GM18870 (cell line): ENCODE measurements at regions not wholly inside any gene's neighbourhood (a gene's known extent, or its start where the extent isn't known, plus 50 kb on each side); places are given as distances from the start of the nearest gene placed in this dataset.

ENCODE experiments used
- ATAC-seq: cut with Tn5 transposase; IDR thresholded peaks from one replicate; pipeline ENCODE4 v1.9.1; 2021; ENCODE audit warnings: moderate library complexity; ENCODE audit not compliant: unreplicated experiment

- no peak for ATAC-seq
Observed at GRCh38 chr15:93497291-93497690, 408.3 kb upstream of the RGMA start.

GRCh38 chr15:93496888-93497287 is 407.9 kb upstream of the RGMA start:
- no peak for ATAC-seq

- ATAC-seq, result no peak
Observed at GRCh38 chr15:93495799-93496637, 407.0 kb upstream of the RGMA start.

DNA sequence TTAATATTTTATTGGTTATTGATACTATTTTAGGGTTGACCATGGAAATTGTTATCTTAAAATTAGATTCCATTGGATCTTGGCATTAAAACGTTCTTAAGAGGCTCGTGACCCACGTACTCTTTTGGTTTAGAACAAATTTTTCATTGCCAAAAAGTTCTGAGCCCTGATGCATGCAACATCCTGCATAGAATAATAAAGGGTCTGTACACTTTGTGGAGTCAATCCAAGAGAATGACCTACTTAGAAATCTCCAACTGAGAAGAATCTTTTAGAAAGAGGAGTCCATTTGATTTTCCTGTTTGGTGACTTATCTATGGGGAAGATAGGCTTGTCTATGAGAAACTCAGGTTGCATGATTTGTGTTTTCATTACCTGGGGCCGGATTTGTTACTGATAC is 404.2 kb upstream of the RGMA start:
- ATAC-seq, result no peak

- ATAC-seq, result no peak
Observed at GRCh38 chr15:93491291-93491690, 402.3 kb upstream of the RGMA start.

DNA sequence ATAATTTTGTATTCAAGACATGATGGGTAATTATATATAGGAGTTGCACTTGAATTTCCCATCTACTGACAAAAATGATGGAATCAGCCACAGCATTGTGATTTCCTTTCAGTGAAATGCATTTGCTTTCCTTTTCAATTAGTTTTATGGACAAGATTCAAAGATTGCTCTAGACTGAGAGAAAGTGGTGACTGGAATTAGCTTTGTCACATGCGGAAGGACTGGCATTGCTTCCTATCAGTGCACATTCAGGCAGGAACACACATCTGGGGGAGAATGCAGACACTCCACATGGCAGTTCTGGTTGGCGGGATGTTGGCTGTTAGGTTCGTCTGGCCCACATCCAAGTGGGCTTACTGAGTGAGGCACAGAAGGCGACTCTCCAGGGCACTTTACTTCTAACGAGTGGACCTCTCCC is 399.3 kb upstream of the RGMA start:
- ATAC-seq, result no peak

GRCh38 chr15:93486407-93487117 is 397.6 kb upstream of the RGMA start:
- ATAC-seq, result no peak

- ATAC-seq, result no peak
Observed at GRCh38 chr15:93485438-93486327, 396.7 kb upstream of the RGMA start.

DNA sequence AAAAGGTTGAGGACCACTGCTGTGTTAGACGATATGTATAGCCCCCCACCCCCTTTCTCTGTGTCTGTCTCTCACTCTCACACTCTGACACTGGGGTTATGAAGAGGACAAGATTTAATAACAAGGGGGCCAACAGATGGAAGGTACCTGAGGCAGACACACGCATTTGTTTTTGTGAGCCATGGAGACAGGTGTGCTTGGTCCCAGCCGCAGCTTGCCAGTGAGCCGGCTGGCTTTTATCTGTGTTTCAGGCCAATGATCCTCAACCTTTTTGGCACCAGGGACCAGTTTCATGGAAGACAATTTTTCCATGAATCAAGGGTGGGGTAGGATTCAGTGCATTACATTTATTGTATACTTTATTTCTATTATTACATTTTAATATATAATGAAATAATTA is 394.9 kb upstream of the RGMA start:
- no peak for ATAC-seq

- no peak for ATAC-seq
Observed at GRCh38 chr15:93482731-93483130, 393.7 kb upstream of the RGMA start.

DNA sequence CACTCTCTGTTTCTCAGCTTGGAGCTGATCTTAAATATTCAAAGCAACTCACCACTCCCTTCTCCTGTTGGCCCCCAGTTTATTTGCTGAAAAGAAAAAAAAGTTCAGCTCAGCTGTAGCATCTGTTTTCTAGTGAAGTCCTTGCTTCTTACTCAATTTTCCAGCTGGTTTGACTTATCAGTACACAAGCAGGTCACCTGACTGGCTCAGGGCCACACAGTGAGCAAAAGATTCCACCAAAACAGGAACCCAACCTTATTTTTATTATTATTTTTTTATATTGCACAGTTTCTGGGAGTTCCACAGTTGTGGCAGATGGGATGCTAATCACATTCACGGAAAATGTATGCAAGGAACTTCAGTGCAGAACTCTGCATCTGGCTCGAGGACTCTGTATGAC is 390.7 kb upstream of the RGMA start:
- ATAC-seq, result no peak

- no peak for ATAC-seq
Observed at GRCh38 chr15:93478947-93479346, 389.9 kb upstream of the RGMA start.

GRCh38 chr15:93477721-93478120 is 388.7 kb upstream of the RGMA start:
- ATAC-seq, result no peak

DNA sequence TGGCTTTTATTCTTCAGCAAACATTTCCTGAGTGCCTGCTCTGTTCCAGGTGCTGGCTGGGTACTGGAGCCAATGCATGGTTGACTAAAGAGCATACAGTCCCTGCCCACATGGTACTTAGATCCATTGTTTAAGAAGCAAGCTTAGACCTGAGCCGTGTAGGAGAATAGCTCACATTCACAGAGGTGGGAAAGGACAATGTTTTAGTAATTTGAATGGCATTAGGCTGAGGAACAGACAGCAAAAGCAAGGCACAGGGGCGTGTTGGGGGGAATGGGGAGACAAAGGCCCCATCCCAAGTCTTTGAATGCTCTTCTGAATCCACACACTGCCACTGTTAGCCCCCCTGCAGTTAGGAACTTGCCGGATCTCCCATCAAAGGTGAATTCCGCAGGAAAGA is 388.2 kb upstream of the RGMA start:
- no peak for ATAC-seq

DNA sequence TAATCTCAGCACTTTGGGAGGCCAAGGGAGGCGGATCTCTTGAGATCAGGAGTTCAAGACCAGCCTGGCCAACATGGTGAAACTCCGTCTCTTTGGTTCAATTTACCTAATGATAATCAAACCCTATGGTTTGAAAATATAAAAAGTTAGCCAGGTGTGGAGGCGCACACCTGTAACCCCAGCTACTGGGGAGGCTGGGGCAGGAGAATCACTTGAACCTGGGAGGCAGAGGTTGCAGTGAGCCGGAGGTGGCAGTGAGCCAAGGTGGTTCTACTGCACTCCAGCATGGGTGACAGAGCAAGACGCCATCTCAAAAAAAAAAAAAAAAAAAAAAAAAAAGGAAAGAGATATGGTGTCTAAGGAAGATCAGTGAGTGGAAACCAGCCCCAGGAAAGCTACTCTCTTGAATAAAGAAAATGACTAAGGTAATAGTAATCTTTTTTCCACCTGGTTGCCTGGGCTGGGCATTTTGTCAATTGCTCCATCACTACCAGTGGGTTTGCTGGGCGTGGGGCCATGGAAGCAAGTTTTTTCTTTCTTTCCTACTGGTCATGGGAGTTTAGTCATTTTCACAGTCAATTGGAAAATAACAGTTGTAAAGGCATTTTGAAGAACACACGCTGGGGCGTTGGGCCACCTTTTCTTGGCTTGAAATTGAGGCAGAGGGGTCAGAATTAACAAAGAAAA is 387.6 kb upstream of the RGMA start:
- ATAC-seq, result no peak

DNA sequence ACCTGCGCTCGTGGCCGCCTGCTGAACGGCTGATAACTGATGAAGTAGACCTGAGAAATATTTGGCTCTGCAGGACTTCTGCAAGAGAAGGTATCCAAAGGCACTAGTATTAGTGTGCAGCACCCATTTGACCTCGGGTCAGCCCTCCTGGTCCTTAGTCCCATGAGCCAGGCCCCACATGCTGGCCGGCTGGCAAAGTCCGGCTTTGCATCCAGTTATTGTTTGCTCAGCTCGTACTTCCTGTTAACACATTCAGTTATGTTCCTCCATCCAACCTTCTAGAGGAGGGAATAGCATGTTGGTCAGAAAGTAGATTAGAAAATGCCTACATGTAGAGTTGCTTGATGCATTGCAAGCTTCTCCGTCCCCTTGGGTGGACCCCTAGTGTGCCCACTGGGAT is 385.7 kb upstream of the RGMA start:
- ATAC-seq, result no peak

DNA sequence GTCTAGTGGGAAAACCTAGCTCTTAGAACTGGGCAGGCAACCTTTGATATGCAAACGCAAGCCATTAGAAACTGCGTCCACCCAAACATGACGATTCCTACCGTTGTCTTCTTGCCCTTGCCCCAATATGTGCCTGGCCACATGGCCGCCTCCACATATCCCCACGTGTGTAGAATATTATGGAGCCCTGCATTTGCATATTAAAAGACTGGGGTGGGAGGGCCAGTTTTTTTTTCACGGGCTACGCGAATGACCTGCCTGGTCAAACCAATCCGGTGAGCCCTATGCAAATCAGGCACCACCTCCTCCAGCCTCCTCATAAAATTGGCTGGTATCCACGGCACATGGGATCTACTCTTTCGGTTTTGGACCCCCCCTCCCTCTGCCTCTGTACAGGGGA is 381.0 kb upstream of the RGMA start:
- no peak for ATAC-seq

DNA sequence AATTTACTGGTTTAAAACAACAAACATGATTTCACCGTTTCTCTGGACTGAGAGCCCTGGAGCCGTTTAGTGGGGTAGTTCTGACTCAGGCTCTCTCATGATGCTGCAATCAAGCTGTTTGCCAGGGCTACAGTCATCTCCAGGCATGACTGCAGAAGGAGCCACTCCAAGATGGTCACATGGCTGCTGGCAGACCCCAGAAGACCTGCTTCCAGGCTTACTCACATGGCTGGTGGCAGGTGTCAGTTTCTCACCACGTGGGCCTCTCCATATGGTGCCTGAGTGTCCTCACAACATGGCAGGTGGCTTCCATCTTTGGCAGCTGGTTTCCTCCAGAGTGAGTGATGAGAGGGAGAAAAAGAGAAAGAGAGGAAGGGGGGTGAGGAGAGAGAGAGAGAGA is 378.3 kb upstream of the RGMA start:
- no peak for ATAC-seq

DNA sequence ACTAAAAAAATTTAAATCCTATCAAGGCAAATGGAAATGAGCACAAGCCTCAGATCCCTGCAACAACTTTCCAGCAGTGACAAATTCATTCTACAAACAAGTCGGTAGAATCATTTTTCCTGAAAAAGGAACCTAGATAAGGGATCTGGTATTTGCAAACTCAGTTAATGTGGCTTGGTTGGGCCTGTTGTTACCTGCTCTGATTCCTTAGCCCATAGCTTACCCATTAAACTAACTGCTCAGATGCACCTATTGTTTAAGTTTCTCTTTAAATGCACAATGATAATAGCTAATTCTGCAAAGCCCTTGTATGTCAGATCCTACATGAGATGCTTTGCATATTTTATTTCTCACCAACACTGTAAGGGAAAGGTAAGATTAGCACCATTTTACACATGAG is 377.4 kb upstream of the RGMA start:
- no peak for ATAC-seq

DNA sequence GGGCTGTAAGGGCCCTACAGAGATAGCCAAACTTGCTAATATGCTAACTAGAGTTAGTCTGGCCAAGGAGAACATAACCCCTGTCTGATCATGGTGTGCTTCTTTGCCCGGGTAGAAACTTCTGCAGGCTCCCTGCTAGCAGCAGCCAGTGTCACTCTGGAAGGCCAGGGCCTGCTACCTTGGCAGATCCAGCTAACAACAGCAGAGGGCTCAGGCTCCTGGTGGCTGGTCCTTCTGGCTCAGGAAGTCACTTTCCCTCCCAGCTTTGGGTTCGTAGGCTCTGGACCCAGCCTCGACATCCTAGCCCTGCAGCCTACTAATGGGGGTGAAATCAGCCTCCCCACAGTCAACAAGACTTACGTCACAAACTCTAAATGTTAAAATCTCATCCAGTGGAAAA is 373.7 kb upstream of the RGMA start:
- no peak for ATAC-seq

DNA sequence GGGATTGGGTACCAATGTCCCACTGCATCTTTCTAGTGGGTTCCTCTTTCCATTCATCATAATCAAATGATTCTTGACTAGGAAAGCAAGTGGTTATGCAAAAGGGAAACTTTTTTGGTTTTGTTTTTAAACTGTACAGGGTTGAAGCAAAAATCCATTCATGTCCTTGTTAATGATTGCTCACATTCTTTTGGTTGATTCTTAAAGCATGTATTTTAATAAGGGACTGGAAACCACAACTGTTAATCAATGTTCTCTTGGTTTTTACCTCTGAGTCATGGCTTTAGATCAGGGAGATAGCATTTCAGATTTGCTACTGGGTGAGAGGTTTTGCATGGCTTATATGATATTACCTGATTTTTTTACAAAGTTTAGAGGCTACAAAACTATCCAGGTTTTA is 371.7 kb upstream of the RGMA start:
- ATAC-seq, result peak; percentile 97
